ENCODE measurements at regions not wholly inside any gene's neighbourhood (a gene's known extent, or its start where the extent isn't known, plus 50 kb on each side); places are given as distances from the start of the nearest gene placed in this dataset.

DNA sequence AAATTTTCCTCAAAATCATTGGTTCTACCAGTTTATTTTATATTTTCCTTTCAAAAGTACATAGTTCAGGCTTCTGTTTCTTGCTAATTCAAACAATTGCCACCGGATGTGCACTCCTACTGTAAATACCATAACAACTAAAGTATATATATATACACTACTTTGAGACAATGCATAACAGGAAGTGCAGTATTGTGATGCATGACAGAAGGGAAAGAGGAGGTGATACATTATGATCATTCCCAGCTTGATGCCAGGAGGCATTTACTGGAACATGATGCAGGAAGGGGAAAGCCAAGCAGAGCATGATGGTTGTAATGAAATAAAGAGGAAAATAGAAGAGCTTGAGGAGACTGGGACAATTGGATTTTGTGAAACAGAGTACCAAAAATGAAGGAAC is 215.2 kb upstream of the NT5C1B start:
- TF ChIP-seq, protein P1, sequence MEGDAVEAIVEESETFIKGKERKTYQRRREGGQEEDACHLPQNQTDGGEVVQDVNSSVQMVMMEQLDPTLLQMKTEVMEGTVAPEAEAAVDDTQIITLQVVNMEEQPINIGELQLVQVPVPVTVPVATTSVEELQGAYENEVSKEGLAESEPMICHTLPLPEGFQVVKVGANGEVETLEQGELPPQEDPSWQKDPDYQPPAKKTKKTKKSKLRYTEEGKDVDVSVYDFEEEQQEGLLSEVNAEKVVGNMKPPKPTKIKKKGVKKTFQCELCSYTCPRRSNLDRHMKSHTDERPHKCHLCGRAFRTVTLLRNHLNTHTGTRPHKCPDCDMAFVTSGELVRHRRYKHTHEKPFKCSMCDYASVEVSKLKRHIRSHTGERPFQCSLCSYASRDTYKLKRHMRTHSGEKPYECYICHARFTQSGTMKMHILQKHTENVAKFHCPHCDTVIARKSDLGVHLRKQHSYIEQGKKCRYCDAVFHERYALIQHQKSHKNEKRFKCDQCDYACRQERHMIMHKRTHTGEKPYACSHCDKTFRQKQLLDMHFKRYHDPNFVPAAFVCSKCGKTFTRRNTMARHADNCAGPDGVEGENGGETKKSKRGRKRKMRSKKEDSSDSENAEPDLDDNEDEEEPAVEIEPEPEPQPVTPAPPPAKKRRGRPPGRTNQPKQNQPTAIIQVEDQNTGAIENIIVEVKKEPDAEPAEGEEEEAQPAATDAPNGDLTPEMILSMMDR (IDR thresholded peaks at IDR 0.05): no peak
- no peak for TF ChIP-seq POLR2A (IDR thresholded peaks at IDR 0.05)

Data from thyroid gland (tissue), 4 donors.